Esophagus muscularis mucosa (tissue), 4 donors: ENCODE measurements at regions not wholly inside any gene's neighbourhood (a gene's known extent, or its start where the extent isn't known, plus 50 kb on each side); places are given as distances from the start of the nearest gene placed in this dataset.

Experiments
- EP300 ChIP-seq: sonication (generic); formaldehyde crosslinking; IDR thresholded peaks from one replicate; pipeline ENCODE4 v1.6.1; 2017; ENCODE audit warnings: antibody characterized with exemption
- POLR2AphosphoS5 ChIP-seq, 2 donors: sonication (generic); formaldehyde crosslinking; IDR thresholded peaks; one replicate each; pipeline ENCODE4 v1.6.1; 2017; ENCODE audit warnings: antibody characterized with exemption in 2 of 2
- TF ChIP-seq, protein P1 (sequence below), 3 experiments: fragments of 200-600 bp in 2 of 3; fragments of 450-650 bp in 1 of 3; sonication (generic) in 2 of 3; IDR thresholded peaks; one replicate each; pipeline ENCODE4 v1.5.1; 2017 to 2019; ENCODE audit warnings: antibody characterized with exemption in 3 of 3, mild to moderate bottlenecking in 2 of 3, moderate library complexity in 1 of 3

DNA sequence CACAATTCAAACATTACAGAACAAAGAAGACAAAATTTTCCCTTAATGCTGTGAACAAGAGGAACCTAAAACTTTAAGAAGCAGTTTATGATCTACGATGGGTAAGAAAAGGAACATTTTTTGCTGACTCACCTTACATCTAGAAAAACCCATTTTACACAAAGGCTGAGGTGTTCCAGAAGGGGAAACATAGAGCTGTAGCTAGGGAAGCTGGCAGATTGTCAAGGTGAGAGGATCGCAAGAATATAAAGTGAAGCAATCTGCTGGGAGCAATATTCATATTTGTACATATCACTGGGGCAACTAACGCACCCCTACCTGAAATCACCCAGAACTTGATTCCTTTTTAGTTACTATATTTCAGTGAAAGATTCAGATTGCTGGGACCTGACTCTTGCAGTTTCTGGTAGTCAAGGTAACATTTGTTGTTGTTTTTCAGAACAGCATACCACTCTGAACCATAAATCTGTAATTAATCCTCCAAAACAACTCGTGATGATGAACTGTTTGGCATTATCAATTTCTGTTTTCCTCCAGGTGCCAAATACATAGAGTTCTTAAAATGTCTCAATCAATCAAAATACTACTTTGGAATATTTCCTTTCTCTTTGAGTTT, 184.1 kb upstream of the LRRC3B start:
- TF ChIP-seq, protein P1, sequence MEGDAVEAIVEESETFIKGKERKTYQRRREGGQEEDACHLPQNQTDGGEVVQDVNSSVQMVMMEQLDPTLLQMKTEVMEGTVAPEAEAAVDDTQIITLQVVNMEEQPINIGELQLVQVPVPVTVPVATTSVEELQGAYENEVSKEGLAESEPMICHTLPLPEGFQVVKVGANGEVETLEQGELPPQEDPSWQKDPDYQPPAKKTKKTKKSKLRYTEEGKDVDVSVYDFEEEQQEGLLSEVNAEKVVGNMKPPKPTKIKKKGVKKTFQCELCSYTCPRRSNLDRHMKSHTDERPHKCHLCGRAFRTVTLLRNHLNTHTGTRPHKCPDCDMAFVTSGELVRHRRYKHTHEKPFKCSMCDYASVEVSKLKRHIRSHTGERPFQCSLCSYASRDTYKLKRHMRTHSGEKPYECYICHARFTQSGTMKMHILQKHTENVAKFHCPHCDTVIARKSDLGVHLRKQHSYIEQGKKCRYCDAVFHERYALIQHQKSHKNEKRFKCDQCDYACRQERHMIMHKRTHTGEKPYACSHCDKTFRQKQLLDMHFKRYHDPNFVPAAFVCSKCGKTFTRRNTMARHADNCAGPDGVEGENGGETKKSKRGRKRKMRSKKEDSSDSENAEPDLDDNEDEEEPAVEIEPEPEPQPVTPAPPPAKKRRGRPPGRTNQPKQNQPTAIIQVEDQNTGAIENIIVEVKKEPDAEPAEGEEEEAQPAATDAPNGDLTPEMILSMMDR (IDR thresholded peaks at IDR 0.05), result no peak
- no peak for TF ChIP-seq POLR2AphosphoS5 (IDR thresholded peaks at IDR 0.05)
- TF ChIP-seq EP300, result no peak
